ENCODE measurements at regions not wholly inside any gene's neighbourhood (a gene's known extent, or its start where the extent isn't known, plus 50 kb on each side); places are given as distances from the start of the nearest gene placed in this dataset.
"Not testable (repeated sequence)": the region's sequence is repeated elsewhere in the genome, so short reads cannot be mapped to it uniquely, and the experiment has no call there.

GRCh38 chr4:22624002-22624401, 68.7 kb upstream of the GBA3 start:
- not testable (repeated sequence) for TF ChIP-seq POLR2A, CTCF (IDR thresholded peaks at IDR 0.05)
